GM12872 (cell line): ENCODE measurements at regions not wholly inside any gene's neighbourhood (a gene's known extent, or its start where the extent isn't known, plus 50 kb on each side); places are given as distances from the start of the nearest gene placed in this dataset.

Experiments used
- CTCF ChIP-seq: IDR thresholded peaks from 3 replicates; pipeline ENCODE4 v1.5.1; 2011; ENCODE audit warnings: low read depth, mild to moderate bottlenecking, low read length, moderate library complexity; ENCODE audit not compliant: insufficient read depth

GRCh38 chr13:32838945-32839344 lies 177.3 kb upstream of the KL start:
- no peak for TF ChIP-seq CTCF

GRCh38 chr13:32840113-32840512 lies 176.1 kb upstream of the KL start:
- TF ChIP-seq CTCF: no peak

- TF ChIP-seq CTCF: no peak
These were observed 175.1 kb upstream of the KL start for GRCh38 chr13:32840989-32841713.

GRCh38 chr13:32845952-32846950 lies 170.0 kb upstream of the KL start:
- no peak for TF ChIP-seq CTCF

GRCh38 chr13:32849369-32849768 lies 166.9 kb upstream of the KL start:
- TF ChIP-seq CTCF: no peak

GRCh38 chr13:32850316-32851052 lies 165.7 kb upstream of the KL start:
- no peak for TF ChIP-seq CTCF
